HG02938 (cell line): ENCODE measurements at regions not wholly inside any gene's neighbourhood (a gene's known extent, or its start where the extent isn't known, plus 50 kb on each side); places are given as distances from the start of the nearest gene placed in this dataset.
"Not testable (repeated sequence)": the region's sequence is repeated elsewhere in the genome, so short reads cannot be mapped to it uniquely, and the experiment has no call there.

Experiments
- ATAC-seq: cut with Tn5 transposase; IDR thresholded peaks from one replicate; pipeline ENCODE4 v1.9.1; 2021; ENCODE audit warnings: mild to moderate bottlenecking, moderate library complexity; ENCODE audit not compliant: unreplicated experiment

DNA sequence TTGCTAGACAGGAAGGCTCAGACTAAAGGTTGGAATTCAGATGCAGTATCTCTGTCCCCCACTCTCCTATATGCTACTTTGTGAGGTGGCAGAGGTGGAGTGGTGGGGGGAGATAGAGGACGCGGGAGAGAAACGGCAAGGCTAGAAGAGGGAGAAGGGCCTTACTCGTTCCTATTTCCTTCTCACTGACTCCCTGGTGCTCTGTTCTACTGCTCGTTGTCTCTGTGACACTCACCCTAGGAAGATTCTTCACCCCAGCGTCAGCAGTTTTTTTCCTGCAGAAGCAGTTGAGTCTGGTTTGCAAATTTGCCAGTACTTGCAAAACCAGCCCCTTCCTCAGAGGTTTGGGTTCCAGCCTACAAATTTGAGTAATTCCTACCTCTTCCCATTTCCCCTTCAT lies 801.1 kb upstream of the SLC35B3 start:
- ATAC-seq: no peak

DNA sequence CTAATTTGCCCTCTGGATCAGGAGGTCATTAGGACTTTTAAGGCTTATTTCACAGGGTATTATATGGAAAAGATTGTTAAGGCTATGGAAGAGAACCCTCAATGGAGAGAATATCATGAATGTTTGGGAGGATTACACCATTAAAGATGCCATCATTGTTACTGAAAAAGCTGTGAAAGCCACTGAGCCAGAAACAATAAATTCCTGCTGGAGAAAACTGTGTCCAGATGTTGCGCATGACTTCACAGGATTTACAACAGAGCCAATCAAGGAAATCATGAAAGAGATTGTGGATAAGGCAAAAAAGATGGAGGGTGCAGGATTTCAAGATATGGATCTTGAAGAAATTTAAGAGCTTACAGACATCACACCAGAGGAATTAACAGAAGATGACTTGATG lies 798.3 kb upstream of the SLC35B3 start:
- ATAC-seq: no peak

DNA sequence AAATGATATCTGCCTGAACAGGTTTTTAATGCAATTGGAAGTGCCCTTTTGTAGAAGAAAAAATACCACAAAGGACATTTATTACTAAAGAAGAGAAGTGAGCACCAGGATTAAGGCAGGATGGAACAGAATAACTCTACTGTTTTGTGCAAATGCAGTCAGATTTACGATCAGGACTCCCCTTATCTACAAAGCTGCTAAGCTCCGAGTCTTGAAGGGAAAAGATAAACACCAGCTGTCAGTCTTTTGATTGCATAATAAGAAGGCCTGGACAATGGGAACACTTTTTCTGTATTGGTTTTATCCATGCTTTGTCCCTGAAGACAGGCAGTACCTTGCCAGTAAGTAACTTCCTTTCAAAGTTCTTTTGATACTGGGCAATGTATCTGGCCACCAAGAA lies 797.9 kb upstream of the SLC35B3 start:
- no peak for ATAC-seq

DNA sequence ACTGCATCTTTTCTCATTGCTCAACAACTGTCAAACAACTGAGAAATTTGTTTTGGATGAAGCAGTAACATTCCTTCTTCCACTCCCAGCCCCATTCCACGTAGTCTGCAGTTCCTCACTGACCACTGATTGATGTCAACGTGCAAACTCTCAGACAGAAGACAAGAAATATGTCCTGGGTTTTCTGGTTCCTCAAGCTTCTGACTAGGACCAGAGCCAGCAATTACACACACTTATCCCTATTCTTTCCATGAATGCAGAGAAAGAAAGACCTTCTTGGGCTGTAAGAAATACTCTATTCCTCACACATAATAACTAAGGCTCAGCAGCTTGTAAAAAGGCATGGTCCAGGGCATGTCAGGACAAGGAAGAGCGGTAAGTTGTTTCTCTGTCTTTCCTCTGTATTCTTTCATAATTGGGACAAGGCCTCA lies 790.1 kb upstream of the SLC35B3 start:
- ATAC-seq: no peak

DNA sequence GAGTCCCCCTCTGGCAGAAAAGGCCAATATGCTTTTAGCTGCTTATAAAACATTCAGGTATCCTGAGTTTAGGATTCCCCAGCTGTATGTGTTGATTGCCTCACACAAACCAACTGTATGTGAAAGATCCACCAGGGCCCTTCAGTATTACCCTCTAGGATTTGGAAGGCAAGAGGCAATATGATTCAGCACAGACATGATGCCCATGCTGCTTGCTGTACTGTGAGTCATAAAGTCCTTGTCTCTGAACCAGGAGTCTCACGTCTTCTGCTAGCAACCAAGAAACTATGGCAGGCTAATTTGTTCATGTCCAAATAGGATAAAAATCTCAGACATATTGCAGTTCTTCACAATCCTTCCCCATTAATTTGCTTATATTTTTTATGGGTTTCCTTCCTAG lies 789.2 kb upstream of the SLC35B3 start:
- ATAC-seq: no peak

DNA sequence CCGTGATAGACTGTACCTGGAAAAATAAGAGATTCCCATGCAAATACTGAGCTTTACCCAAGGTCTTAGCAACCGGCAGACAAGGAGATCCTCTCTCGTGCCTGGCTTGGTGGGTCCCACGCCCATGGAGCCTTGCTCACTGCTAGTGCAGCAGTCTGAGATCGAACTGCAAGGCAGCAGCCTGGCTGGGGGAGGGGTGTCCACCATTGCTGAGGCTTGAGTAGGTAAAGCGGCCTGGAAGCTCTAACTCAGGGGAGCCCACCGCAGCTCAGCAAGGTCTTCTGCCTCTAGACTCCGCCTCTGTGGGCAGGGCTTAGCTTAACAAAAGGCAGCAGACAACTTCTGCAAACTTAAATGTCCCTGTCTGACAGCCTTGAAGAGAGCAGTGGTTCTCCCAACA lies 778.4 kb upstream of the SLC35B3 start:
- ATAC-seq: not testable (repeated sequence)

DNA sequence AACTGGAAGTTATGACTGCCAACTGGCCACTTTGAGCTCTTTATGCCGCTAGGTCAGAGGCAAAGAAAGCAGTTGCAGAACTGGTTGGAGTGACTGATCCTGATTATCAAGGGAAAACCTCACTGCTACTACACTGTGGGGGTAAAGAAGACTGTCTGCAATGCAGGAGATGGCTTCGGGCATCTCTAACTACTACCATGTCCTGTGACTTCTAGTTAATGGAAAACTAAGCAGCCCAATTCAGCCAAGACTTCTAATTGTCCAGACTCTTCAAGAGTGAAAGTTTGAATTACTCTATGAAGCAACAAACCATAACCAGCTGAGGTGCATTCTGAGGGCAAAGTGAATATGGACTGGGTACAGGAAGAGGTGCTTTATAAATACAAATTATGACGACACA lies 773.6 kb upstream of the SLC35B3 start:
- no peak for ATAC-seq

DNA sequence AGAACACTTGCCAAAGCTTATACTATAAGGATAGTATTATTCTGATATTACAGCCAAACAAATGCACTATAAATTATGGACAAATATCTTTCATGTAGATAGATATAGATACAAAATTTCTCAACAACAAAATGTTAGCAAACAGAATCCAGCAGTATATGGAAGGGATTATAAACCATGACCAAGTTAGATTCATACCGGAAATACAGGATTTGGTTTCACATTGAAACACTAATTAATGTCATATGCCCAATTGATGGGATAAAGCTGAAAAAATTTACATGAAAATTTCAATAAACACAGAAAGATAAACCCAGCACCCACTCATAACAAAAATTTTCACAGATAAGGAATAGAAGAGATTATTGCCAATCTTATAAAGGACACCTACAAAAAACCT lies 770.3 kb upstream of the SLC35B3 start:
- no peak for ATAC-seq

DNA sequence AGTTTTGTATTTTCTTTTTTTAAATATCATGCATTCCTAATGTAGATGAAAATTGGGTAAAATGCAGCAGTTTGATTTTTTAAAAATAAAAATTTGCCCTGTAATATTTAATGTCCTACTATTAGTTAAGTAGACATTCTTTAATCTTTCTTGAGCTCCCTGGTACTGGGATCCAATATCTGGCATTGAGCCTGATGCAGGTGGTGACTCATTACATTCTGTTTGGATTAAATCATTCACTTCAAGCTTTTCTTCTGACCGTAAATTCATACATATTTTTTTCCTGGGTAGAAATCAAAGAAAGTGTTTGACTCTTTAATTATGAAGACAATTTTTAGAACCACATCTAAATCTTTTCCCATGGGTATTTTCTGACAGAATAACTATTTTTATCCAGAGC lies 768.8 kb upstream of the SLC35B3 start:
- ATAC-seq: no peak

DNA sequence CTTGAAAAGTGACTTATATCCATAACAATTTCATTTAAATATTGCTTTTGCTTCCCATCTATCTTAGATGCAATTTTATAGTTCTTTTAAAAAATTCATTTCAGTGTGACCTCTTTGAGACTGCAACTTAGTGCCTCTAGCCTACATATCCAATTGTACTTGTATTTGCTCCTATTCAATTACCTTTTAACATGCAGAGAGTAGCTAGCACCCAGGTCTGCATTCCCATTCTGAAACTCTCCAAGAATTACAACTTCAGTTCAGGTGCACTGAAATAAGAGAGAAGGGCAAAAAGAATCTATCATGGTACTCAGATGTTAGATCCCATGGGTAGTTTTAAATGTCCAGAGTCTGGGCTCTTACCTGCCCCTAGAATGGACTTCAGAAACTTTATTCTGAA lies 765.4 kb upstream of the SLC35B3 start:
- no peak for ATAC-seq

DNA sequence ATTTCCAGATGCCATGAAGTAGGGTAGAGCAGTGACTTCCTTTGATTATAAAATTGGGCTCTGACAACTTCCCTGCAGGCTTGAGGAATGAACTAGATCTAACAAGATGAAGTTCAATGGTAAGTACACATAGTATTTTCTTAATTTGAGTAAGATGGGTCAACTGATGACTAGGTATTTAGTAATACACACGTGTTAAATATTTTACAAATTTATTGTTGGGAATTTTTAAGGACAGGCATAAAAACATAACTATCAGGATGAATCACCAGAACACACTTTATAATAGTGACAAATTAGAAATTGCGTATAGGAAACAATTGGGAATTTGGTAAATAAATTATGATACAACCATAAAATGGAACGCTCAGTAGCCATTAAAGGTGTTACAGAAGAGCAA lies 762.4 kb upstream of the SLC35B3 start:
- no peak for ATAC-seq

DNA sequence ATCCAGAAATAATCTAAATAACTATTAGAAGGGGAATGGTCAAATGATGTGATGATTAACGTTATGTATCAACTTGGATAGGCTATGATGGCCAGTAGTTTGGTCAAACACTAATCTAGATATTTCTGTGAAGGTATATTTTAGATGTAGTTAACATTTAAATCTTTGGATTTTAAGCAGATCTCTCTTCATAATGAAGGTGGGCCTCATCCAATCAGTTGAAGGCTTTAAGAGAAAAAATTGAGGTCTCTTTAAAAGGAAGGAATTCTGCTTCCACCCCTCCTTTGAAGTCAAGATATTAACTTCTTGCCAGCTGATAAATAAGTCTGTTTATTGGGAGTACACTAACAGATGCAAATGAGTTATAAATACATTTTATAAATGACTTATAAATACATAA lies 760.0 kb upstream of the SLC35B3 start:
- no peak for ATAC-seq

DNA sequence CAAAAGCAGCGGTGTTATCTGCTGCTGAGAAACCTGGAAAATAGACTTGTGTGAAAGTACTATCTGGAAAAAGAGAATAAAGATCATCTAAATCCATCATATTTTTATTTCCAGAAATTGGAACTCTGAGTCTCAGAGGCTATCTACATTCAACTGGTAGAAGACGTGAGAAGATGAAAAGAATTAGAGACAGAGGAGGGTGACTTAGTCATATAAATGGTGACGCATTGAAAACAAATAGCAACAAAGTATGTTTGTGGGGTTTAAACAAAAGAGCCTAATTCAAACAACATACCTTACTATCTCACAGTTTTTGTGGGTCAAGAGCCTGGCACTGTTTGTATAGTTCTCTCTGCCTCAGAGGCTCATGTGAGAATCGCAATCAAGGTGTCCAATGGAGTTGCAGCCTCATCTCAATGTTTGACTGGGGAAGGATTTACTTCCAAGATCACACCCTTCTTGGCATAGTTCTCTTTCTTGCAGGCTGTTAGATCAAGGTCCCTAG lies 757.1 kb upstream of the SLC35B3 start:
- ATAC-seq: no peak

DNA sequence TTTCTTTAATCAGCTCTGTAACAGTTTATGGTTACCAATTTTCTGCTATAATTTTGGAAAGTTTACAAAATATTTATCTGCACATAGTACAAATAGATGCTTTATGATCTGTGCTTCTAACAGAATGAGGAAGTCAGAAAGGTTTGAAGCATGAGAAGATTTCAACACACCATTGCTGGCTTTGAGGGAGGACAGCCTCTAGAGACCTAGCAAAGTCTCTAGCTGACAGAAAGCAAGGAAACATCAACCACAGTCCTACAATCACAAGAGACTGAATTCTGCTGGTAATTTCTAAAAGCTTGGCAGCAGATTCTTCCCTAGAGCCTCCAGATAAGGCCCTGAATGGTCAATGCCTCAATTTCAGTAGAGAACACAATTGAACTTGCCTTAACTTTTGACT lies 750.8 kb upstream of the SLC35B3 start:
- ATAC-seq: no peak

DNA sequence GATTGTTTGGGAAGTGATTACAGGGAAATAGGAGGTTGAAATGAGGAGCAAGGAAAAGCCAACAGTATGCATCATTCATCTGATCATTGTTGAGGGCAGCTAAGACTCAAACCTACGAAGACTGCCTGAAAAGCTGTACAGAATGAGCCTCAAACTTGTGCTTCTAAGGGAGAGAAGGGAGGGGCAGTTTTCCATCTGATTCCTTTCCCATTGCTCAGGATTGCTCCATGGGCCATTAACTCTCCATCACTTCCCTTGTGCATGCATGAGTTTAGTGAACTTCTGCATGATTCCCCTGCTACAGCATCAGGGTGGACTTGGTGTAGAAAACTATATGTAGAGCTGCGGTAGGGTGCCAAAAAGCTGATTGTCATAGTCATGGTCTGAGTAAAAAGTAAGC lies 742.7 kb upstream of the SLC35B3 start:
- no peak for ATAC-seq

DNA sequence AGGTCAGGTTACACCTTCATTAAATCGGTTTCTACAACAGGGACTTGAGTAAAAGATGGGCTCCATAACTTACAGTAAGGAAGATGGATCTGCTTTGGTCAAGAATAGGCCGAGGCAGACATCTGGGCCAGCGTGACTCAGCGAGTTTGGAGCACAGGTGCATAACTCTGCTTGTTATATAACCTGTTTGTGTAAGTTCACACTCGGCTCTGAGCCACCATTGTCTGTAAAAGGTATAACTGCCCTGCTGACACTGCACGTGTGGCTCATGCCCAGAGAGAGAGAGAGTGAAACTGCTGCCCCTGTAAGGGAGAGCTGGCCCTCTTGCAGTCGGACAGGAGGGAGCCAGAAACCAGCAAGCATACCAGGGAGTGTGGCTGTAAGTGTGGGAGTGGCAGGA lies 737.9 kb upstream of the SLC35B3 start:
- ATAC-seq: no peak

DNA sequence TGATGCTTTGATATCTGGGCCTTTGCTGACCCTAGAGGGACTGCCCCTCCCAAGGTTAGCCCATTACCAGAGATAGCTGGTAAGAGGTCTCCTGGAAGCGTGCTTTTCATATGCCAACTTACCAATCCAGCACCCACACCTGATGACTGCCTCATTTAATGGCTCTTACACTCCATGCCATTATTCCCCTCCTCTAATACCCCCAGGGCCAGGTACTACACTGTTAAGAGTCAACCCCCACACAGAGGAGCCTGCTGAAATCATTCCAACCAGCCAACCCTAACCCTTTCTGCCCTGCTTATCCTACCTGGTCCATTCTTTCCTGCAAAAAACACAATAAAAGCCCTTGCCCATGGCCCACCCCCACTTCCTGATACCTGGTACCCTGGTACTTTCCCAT lies 736.8 kb upstream of the SLC35B3 start:
- ATAC-seq: no peak

DNA sequence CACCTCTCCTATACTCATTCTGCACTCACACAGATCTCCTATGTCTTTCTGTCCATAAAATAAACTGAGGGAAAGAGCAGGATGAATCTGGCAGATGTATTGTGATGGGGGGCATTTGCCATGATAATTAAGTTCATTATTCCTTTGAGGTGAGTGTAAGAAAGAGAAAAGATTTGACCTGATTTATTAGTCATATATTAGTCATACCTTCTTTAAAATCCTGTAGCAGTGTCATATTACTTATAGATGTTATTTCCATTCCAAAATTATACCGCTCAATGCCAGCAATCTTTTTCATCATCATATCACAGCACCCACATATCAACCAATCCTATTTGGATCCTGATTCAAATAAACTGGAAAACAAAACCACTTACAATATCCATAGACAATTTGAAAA lies 733.3 kb upstream of the SLC35B3 start:
- ATAC-seq: no peak

DNA sequence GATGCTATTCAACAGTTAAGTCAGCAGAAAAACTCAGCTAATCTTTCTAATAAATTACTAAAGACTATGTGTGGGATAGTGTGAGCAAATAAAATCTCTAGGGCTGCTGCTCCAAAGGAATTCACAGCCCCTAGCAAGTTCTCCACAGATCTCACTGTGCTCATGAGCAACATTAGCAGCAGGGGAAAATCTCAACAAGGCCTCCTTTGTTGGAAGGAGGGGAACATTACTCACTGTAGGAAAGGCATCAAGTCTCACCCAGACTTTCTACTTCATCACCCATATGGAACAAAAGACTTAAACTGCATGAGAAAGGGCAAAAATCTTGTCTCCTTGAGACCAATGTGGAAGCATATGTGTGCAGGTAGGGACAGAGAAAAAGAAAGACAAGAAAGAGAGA lies 726.4 kb upstream of the SLC35B3 start:
- no peak for ATAC-seq

DNA sequence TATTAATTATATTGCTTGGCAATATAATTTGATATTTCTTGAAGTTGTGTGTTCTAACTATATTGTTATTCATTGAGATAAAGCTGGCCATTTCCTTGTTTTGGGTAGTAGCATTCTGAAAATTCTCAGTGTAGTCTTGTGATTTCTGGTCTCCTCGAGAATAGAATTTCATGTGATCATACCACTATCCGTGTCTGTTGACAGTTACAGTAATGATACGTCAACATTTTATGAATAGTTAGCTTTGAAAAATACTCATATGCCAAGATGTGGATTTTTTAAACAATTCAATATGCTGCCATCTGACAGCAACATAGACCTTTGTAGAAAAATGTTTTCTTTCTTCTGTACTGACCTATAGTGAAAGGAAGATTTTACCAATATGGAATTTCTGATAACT lies 723.7 kb upstream of the SLC35B3 start:
- ATAC-seq: no peak

DNA sequence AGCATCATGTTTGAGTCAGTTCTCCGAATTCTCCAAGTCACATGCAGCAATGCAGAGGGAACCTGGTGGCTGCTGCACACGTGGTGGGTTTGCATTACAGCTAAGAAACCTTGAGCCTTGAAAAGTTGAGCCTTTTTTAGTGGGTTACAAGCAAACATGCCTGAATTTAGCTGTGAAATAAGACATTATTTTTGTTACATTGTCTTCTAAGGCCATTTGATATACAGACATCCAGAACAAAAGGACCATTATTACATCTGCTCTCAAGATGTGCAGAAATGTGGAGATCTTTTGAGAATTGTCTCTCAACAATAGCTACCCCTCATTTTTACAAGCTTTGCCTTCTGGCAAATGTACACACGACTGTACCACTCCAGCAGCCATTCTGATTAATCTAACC lies 720.5 kb upstream of the SLC35B3 start:
- ATAC-seq: no peak

DNA sequence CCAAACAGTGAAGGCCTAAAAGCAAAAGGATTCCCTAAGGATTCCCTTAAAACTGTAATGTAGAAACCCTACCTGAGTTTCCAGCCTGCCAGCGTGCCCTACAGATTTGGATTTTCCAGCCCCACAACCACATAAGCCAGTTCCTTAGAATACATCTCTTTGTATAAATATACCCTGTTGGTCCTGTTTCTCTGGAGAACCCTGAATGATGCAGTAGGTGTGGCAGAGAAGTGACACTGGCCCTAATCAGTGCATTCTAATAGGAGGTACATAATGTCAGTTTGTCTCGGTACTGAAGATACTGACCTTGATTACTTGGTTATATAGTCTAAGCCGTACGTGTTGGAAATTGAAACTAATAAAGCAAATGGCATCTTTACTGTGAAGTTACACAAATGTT lies 707.8 kb upstream of the SLC35B3 start:
- no peak for ATAC-seq

DNA sequence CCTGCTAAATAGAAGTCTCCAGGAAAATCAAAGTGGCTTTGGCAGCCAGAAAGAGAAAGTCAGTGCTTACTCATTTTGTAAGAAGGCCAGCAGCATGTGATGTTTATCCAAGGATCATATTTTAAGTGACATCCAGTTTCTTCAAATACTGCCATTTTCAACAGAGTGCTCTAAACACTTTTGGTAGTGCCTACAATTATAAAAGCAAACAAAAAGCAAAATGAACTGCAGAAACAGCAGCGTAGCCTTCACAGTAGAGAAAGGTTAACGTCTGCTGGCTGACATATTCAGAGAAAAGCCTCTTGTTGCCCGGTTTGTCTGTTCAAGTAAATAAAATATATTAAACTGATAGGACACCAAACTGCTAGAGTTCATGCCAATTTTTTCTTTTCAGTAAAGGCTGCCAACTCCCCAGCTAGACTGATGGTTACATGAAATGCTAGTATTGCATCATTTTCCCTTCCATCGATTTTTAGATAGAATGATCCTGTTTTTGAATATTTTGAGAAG lies 705.7 kb upstream of the SLC35B3 start:
- ATAC-seq: no peak

DNA sequence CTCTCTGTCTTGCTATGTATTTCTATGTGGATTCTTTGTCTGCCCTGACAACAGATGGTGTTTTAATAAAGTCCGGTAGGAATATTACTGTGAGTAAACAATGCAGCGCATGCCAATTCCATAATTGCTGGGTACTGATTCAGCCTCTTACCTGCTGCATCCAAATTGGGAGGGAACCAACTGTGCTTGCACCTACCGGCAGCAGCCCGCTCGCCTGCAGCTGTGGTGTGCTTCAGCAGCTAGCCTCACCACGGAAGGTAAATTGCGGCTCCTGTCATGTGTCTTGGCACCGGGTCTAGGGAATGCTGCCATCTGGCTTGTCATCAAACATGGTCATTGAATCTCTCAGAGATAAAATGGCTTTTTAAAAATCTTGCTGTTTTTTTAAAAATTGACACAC lies 704.8 kb upstream of the SLC35B3 start:
- ATAC-seq: no peak
